CD4-positive, alpha-beta T cell treated with Interleukin-4 for 1 hour (primary cell): ENCODE measurements at regions not wholly inside any gene's neighbourhood (a gene's known extent, or its start where the extent isn't known, plus 50 kb on each side); places are given as distances from the start of the nearest gene placed in this dataset.
"Not testable (repeated sequence)": the region's sequence is repeated elsewhere in the genome, so short reads cannot be mapped to it uniquely, and the experiment has no call there.

Experiments
- DNase-seq, 2 donors: peaks; one replicate each; pipeline ENCODE4 v3.0.0-alpha.2; 2020 to 2022

DNA sequence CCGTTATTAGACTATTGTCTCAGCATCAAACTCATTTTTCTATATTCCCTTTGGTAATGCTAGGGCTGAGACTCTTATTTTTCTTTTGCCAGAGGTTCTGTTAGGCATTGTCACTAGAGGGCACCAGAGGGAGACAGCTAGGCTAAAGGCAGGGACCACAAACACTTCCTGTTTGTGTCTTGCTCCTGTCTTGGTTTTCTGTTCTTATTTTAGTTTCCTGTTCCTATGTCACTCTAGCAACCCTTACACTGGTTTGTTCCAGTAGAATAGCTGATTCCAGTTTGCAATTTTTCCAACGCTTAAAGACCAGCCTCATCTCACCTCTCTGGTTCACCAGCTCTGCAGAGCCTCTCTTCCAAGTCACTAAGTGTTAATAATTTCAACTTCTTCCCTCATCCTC lies 772.0 kb downstream of the DIAPH3 start:
- DNase-seq = peak; percentile 55 to 78

DNA sequence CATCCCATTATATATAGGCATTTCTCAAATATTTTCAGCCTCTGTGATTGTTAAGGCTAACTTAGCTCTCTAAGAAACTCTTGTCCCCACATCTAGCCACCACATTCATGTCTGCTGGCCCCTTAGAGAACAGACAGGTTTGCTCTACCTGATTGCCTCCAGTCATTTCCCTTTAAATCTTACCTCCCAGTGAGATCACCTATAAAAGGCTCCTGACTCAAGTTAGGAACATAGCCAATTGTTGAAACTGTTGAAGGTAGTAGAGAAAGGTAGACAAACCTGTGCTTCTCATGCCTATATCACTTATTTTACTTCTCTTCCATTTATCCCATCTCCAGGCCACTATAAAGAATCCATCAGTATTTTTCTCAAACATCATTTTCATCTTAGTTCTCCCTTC lies 771.4 kb downstream of the DIAPH3 start:
- no peak for DNase-seq

DNA sequence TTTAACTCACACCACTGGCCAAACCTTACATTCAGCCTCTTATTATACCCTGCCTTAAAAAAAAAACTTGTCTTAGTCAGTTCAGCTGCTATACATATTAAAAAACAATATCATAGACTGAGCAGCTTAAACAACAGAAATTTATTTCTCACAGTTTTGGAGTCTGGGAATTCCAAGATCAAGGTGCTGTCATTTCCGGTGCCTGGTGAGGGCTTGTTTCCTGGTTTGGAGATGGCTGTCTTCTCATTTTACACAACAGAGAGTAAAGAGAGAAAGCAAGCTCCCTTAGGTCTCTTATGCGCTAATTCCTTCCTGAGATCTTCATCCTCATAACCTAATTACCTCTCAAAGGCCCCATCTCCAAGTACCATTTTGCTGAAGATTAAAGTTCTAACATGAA lies 769.2 kb downstream of the DIAPH3 start:
- no peak for DNase-seq

DNA sequence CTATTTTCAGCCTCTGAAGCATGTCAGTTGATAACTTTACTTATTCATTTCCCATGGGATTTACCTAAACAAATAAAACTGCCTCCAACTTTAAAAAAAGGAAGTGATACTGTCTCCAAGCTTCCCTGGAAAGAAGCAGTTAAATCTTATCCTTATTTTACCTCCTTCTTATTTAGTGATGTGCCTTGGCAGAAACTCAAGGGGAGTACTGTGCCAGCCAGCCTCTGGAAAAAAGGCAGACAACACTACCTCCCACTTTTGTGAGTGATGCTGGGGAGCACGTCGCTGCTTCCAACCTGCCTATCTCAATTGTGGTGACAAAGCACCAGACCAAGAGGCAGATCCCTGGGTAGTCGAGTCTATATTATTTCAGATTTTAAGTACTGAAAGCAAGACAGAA lies 765.6 kb downstream of the DIAPH3 start:
- DNase-seq = no peak

DNA sequence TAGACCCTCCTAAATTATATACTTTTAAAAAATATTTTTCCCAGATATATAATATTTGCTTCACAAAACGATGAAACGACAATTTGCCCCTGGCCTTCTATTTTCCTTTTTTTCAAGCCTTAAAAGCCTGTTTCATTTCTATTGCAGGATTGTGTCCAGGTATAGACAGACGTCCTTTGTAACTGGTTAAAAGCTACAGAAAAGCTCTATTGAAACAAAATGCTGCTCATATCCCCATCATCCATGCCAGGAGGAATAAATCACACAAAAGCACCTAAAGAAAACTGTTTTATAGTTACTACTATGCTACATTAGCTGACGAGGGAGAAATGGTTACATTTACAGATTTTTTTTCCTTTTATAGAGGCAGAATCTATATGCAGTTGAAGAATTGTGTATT lies 765.1 kb downstream of the DIAPH3 start:
- DNase-seq = no peak

DNA sequence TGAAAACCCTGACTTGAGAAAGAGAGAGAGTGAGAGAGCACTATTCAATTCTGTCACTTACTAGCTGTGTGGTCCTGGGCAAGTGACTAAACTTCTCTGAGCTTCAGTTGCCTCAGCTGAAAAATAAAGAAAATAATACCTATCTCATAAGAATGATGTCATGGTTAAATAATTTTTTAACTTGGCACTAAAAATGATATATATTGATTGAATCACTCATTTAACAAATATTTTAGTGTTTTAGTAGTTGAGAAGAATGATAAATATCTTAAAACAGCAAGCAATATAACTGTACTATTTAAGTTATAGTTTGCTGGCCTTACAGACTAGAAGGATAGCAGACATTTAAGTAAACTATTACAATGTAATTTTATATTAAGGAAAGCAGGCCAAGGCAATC lies 764.2 kb downstream of the DIAPH3 start:
- no peak for DNase-seq

DNA sequence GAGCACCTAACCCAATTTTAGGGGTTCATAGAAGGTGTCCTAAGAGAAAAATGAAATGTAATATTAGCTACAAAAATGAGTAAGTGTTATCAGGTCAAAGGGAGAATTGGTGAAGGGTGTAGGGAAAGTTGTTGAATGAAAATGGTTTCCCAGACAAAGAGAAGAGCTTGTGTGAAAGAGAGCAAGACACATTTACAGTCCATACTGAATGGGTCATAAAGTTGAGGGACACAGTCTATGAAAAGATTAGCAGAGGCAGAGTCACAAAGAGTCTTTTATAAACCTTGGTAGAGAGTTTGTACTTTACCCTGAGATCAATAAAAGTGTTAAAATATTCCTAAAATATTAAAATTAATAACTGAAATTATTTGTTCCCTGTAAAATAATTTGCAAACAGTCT lies 759.4 kb downstream of the DIAPH3 start:
- DNase-seq = no peak

DNA sequence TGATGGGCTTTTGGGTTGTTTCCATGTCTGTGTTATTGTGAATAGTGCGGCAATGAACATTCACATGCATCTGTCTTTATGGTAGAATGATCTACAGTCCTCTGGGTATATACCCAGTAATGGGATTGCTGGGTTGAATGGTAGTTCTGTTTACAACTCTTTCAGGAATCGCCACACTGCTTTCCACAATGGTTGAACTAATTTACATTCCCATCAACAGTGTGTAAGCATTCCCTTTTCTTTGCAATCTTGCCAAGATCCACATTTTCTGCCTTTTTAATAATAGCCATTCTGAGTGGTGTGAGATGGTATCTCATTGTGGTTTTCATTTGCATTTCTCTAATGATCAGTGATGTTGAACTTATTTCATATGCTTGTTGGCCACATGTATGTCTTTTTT lies 756.5 kb downstream of the DIAPH3 start:
- not testable (repeated sequence) for DNase-seq

DNA sequence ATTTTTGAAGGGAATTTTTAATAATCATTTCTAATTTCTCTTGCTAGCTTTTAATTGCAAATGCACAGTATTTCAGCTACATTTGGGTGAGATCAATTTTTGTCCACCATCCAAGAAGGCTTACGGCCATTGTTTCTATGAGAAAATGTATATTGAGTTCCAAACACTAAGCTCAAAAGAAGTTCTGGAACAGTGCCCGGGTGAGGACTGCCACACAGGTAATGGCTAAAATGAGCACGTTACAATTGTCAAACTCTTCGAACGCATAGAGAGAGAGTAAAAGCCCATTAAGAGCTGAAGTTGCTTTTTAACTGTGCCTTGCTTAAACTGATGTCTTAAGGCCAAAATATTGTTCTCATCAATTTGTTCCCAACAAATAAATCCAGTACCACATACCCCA lies 755.0 kb downstream of the DIAPH3 start:
- no peak for DNase-seq

DNA sequence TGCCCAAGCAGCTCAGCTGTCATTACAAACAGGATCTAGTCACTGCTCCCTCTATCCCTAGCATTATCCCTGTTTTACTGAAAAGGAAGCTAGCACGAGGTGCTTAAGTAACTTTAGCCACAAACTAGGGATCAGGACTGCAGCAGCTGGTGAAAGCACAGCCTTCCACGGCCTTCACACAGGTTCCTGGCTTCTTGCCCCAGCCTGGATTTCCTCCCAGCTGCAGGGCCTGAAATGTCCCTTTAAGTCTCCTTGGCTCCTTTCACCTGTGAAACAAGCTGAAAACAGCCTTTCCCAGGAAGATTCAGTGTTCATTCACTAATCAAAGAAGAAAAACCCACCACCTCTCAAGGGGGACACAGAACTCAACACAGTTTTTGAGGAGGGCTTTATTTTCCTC lies 754.5 kb downstream of the DIAPH3 start:
- DNase-seq = no peak

DNA sequence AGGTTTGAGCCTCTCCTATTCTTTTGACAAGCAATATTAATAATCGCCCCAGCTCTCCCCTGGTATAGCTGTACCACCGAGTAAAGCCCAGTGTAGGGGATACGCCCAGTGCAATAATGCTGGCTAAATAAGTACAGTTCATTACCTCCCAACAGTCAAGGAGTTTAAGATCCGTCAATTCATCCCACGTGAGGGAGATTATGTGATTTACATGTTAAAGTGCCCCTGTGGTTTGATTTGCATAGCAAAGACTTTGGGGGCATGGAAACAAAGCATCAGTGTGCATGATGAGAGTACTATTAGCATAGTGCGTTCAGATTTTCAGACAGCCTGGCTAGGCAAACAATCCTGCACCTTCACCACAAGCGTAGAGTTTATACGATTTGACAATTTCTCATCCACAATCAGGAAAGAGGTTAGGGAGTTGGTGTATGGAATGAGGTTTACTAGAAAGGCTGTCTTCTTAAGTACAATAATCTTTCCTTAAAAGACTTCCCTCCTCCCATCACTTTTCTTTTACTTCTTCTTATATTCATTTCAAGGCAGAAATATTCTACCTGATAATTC lies 754.0 kb downstream of the DIAPH3 start:
- no peak for DNase-seq

DNA sequence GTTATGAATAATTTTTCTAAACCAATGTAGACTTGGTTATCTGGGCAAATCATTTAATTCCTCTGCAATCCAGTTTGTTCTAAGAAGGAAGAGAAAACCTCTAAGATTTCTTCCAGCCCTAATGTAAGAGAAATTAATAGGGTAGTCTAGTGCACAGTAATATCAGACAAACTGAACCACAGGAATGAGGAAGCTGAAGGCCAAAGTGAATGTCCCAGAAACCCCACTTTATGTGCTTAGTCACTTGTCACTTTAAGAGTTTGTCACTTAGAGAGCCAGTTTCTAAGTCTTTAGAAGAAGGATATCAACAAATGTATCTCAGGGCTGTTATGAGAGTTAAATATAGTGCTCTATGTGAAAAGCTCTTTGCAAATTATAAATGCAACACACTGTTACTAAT lies 750.6 kb downstream of the DIAPH3 start:
- DNase-seq = no peak

DNA sequence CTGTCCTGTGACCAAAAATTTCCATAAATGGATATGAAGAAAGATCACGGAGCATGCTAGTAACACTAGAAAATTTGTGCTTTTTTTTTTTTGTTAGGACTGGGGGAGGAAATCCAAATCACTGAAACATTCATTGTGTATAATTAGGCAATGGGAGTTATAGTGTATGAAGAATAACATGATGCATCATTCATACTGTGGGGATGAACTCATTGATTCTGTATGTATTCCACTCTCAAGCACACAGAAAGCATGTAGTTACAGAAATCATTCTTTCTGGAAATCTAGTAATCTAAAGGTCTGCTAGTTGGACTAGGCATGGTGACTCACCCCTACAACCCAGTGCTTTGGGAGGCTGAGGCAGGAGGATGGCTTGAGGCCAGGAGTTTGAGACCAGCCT lies 749.7 kb downstream of the DIAPH3 start:
- DNase-seq = no peak

DNA sequence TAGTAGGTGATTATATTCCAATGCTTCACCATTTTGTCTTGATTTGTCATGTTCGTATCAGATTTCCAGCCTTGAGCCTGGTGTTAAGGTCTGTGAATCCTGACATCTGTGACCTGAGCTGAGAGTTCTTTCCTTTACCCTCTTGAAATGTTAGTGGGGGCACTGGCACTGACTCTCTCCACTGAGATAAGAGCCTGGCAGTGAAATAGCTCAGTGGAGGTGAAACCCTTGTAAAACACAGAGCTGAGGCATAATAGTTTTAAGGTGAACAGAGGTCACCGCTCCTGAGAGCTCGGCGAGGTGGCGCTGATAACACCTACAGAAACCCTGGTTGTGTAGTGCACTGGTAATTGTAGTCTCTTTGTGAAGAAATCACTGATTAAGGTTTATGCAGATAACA lies 748.2 kb downstream of the DIAPH3 start:
- no peak for DNase-seq

DNA sequence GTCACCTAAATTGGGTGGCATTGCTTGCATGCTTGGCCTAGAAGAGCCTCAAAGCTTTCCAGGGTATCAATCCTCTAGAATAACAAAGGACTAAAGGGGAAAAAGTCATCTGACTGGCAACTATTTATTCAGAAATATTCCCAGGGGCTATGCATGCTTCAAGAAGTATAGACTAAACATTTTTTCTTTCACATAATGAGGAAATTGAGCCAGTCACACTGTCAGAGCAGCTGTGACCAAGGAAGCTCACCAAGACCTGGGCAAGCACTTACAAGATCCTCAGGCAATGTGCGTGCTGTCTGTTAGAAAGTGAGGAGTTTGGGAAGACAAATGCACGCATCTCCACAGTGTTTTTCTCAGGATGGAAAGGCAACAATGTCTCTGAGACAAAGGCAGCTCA lies 747.2 kb downstream of the DIAPH3 start:
- DNase-seq = no peak

DNA sequence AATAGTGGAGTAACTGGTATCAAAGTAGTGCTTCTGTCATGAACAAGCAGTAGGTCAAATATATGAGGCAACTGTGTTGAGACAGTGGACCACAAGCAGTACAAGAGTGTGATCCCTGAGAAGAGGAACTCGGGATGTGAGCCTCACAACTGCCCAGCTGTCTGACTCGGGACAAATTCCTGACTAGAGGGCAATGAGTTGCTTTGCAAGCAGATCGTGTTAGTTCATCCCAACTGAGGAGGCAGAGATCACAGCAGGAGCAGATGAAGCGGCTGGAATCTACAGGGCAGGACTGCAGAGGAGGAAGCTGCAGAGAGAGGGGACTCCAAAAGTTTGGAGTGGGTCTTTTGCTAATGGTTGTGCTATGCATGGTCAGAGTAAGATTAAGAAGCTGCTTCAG lies 741.1 kb downstream of the DIAPH3 start:
- DNase-seq = no peak

DNA sequence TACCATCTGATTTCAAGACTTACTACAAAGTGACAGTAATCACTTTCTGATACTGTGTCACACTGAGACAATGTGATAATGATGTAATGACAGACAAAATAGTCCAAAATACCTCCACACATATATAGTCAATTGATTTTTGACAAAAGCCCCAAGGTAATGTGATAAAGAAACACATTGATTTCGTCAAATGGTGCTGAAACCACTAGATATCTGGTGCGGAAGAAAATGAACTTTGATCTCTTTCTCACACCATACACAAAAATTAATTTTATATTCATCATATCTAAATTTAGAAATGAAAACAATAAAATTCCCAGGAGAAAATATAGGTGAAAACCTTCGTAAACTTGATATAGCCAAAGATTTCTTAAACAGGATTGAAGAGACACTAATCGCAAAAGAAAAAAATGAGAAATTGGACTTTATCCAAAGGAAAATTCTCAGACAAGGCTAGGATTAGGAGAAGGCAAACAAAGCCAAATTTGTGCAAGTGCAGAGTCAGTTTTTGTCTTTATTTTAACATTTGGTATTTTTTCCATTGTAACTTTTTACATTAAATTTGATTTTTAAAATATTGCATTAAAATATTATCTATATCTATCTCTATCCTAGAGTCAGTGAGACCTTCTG lies 739.9 kb downstream of the DIAPH3 start:
- no peak for DNase-seq

DNA sequence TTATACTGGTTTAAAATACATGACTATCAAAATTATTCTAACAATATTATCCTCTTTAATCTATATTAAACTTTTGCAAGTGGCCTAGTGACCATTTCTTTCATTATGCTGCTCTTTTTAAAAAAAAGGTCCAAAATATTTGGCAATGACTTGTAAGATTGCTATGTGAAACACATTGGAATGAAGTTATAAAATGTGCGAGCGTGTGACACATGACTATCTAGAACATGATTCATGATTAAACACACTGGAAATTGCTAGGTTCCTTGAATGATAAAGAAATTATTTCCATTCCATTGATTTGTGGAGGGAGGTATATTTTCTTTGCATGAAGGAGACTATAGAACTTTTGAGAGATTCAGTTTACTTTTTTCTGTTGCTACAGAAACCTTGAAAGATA lies 739.1 kb downstream of the DIAPH3 start:
- no peak for DNase-seq

DNA sequence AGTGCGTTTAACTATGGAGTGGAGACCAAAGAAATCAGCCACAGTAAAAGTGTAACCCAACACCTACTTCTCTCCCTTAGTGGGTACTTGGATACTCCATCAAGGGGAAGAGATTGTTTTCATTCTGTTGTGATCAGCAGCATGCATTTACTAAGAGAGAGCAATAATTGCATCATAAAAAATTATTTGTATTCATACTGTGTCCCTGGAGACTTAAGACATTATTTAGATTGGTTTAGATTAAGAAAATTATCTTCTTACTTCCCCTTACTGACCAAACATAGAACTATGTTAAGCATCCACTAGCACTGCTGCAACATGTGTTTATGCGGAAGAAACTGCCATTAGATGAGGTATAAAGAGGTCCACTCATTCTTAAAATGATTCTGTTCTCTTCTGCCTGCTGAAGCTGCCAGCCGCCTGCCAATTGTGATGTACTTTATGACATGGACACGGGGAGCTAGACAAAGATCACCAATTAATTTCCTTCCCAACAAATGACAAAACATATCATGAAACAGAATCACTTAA lies 738.5 kb downstream of the DIAPH3 start:
- DNase-seq = no peak

DNA sequence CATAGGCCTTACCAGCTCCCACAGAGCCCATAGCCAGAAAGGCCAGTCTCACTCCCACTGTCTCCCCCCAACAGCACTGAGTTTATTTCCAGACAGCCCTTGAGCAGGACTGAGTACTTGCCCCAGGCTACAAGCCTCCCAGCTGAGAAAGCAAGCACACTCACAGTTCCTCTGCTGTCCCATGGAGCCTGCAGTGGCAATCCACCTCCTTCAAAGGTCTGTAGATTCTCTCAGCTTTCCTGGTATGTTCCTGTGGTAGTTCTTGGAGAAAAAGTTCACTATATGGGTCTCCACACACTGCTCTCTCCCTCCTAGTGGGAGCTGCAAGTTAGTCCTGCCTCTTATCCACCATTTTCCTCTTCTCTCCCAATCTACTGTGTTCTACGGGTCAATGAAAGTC lies 728.7 kb downstream of the DIAPH3 start:
- DNase-seq = no peak

DNA sequence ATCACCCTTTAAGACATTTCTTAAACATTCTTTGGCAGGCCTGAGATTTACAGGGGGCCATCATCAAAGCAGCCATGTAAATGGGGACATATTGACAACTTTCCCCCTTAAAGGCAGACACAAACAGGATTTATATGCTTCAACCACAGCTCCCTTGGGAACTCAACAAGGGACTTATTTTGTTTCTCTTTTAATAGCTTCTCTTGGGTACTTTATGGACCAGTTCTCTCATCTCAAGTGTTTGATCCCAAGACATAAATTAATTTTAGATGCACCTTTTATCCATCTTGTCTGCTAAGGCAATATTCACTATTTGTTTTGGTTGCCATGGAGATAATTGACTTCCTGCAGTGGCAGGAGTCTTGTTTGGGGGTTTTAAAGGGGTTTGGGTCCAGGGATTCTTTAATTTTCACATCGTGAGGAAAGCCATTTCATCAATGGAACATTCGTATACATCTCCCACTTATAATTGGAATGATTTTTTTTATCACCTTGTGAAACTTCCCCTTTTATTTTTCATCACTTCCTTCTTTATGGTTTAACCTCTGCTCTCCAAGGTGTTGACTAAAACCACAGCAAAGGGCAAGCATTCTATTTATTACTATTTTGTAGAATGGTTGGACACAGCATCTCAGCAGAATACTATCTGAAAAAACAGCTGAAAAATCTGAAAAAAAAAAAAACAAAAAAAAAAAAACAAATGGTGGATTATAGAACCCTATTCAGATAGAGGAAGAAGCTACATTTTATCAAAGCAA lies 726.0 kb downstream of the DIAPH3 start:
- peak in 1 of 2 donors; percentile 2 for DNase-seq

DNA sequence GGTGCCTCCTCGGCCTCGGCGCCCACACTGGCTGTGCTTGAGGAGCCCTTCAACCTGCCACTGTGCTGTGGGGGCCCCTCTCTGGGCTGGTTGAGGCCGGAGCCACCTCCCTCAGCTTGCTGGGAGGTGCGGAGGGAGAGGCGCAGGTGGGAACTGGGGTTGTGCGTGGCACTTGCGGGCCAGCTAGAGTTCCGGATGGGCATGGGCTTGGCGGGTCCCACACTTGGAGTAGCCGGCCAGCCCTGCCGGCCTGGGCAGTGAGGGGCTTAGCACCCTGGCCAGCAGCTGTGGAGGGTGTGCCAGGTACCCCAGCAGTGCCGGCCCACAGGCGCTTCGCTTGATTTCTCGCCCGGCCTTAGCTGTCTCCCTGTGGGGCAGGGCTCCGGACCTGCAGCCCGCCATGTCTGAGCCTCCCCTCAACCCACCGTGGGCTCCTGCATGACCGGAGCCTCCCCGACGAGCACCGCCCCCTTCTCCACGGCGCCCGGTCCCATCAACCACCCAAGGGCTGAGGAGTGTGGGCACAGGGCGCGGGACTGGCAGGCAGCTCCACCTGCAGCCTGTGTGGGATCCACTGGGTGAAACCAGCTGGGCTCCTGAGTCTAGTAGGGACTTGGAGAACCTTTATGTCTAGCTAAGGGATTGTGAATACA lies 723.8 kb downstream of the DIAPH3 start:
- no peak for DNase-seq

DNA sequence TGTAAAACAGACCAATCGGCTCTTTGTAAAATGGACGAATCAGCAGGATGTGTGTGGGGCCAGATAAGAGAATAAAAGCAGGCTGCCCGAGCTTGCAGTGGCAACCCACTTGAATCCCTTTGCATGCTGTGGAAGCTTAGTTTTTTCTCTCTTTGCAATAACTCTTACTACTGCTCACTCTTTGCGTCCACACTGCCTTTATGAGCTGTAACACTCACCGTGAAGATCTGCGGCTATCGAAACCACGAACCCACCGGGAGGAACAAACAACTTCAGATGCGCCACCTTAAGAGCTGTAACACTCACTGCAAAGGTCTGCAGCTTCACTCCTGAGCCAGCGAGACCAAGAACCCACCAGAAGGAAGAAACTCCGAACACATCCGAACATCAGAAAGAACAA lies 722.7 kb downstream of the DIAPH3 start:
- not testable (repeated sequence) for DNase-seq
